DOHH2 (cell line): ENCODE measurements at regions not wholly inside any gene's neighbourhood (a gene's known extent, or its start where the extent isn't known, plus 50 kb on each side); places are given as distances from the start of the nearest gene placed in this dataset.

ENCODE experiments used
- H3F3A ChIP-seq: fragments of 200-600 bp; sonication (generic), shearing (Covaris generic); 2 replicates; pipeline ENCODE4 v1.6.0; 2016; ENCODE audit warnings: antibody characterized with exemption, mild to moderate bottlenecking; ENCODE audit not compliant: control insufficient read depth, insufficient read depth
- H3K27ac ChIP-seq: fragments of 200-600 bp; sonication (generic); 2 replicates; pipeline ENCODE4 v1.5.1; 2014; ENCODE audit warnings: low read depth, mild to moderate bottlenecking, low read length, moderate library complexity
- H3K27me3 ChIP-seq: fragments of 200-600 bp; sonication (generic); 2 replicates; pipeline ENCODE4 v1.6.1; 2014; ENCODE audit warnings: mild to moderate bottlenecking, low read length, mixed read lengths; ENCODE audit not compliant: control insufficient read depth
- H3K36me3 ChIP-seq: fragments of 200-600 bp; sonication (generic); 2 replicates; pipeline ENCODE4 v1.6.1; 2014; ENCODE audit warnings: mild to moderate bottlenecking, low read length, moderate library complexity, mixed read lengths; ENCODE audit not compliant: control insufficient read depth
- H3K4me1 ChIP-seq: fragments of 200-600 bp; sonication (generic); 2 replicates; pipeline ENCODE4 v1.6.1; 2014; ENCODE audit warnings: mild to moderate bottlenecking, low read length, mixed read lengths; ENCODE audit not compliant: control insufficient read depth
- H3K4me2 ChIP-seq: fragments of 200-600 bp; sonication (generic); 2 replicates; pipeline ENCODE4 v1.6.0; 2014; ENCODE audit warnings: mild to moderate bottlenecking, low read length, moderate library complexity
- H3K4me3 ChIP-seq: fragments of 200-600 bp; sonication (generic); 2 replicates; pipeline ENCODE4 v1.5.1; 2014; ENCODE audit warnings: mild to moderate bottlenecking, low read length, mixed read lengths
- H3K79me2 ChIP-seq: fragments of 200-600 bp; sonication (generic); 2 replicates; pipeline ENCODE4 v1.6.1; 2014; ENCODE audit warnings: mild to moderate bottlenecking, low read length, mixed read lengths; ENCODE audit not compliant: control insufficient read depth
- H3K9me2 ChIP-seq: fragments of 200-600 bp; sonication (generic); replicated peaks from 2 replicates; pipeline ENCODE4 v1.6.1; 2014; ENCODE audit warnings: mild to moderate bottlenecking, low read length, mixed read lengths; ENCODE audit not compliant: control insufficient read depth
- H3K9me3 ChIP-seq: fragments of 200-600 bp; sonication (generic); 2 replicates; pipeline ENCODE4 v1.6.1; 2014; ENCODE audit warnings: antibody characterized with exemption, low read length, mixed read lengths; ENCODE audit not compliant: control insufficient read depth, insufficient read depth
- H4K20me1 ChIP-seq: fragments of 200-600 bp; sonication (generic); 2 replicates; pipeline ENCODE4 v1.6.0; 2014; ENCODE audit warnings: low read depth, mild to moderate bottlenecking, antibody characterized with exemption, low read length, moderate library complexity; ENCODE audit not compliant: control insufficient read depth, insufficient read depth
- CTCF ChIP-seq: fragments of 200-600 bp; sonication (generic); IDR thresholded peaks from one replicate; pipeline ENCODE4 v1.5.1; 2014; ENCODE audit warnings: antibody characterized with exemption, mild to moderate bottlenecking, low read depth, low read length; ENCODE audit not compliant: poor library complexity, severe bottlenecking
- EZH2phosphoT487 ChIP-seq: fragments of 200-600 bp; sonication (generic); IDR thresholded peaks from 2 replicates; pipeline ENCODE4 v1.6.1; 2017; ENCODE audit warnings: borderline replicate concordance, mild to moderate bottlenecking, antibody characterized with exemption, low read length, moderate library complexity, mixed read lengths

- no peaks in the 10 kb centered on the region for H3K36me3 ChIP-seq
- TF ChIP-seq EZH2phosphoT487 = no peak
- no peak for TF ChIP-seq CTCF
- H3K4me3 ChIP-seq = no peak overlapping the region
- no peak overlapping the region for H3K4me2 ChIP-seq
- no peaks in the 10 kb centered on the region for H4K20me1 ChIP-seq
- H3K79me2 ChIP-seq = no peaks in the 10 kb centered on the region
- H3F3A ChIP-seq = no peaks in the 10 kb centered on the region
- H3K4me1 ChIP-seq = no peaks in the 10 kb centered on the region
- H3K27ac ChIP-seq = no peak overlapping the region
- no peaks in the 10 kb centered on the region for H3K9me2 ChIP-seq
- H3K9me3 ChIP-seq = peaks cover 6% of the 10 kb centered on the region; the same call in 1 of the 2 replicates
- H3K27me3 ChIP-seq = no peaks in the 10 kb centered on the region
Observed at GRCh38 chr19:5204212-5204611, 136.4 kb downstream of the PTPRS start.
